ENCODE measurements at regions not wholly inside any gene's neighbourhood (a gene's known extent, or its start where the extent isn't known, plus 50 kb on each side); places are given as distances from the start of the nearest gene placed in this dataset.
A peak's percentile ranks its signal among the peaks of the same experiment; 100 is the strongest.

DNA sequence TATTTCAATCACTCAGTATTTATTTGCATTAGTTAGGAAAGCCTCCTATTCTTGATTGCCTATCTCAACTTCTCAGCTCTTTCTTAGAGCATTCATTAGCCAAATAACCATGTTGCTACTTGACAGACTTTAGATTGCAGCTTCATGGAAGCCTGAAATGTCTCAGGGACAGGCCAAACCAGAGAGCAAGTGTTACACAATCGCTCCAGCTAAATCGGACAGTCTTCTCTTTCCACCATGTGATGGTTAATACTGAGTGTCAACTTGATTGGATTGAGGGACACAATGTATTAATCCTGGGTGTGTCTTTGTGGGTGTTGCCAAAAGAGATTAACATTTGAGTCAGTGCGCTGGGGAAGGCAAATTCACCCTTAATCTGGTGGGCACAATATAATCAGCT lies 106.5 kb upstream of the DRD2 start:
- no peak for DNase-seq (ENCODE audit: low spot score)

DNA sequence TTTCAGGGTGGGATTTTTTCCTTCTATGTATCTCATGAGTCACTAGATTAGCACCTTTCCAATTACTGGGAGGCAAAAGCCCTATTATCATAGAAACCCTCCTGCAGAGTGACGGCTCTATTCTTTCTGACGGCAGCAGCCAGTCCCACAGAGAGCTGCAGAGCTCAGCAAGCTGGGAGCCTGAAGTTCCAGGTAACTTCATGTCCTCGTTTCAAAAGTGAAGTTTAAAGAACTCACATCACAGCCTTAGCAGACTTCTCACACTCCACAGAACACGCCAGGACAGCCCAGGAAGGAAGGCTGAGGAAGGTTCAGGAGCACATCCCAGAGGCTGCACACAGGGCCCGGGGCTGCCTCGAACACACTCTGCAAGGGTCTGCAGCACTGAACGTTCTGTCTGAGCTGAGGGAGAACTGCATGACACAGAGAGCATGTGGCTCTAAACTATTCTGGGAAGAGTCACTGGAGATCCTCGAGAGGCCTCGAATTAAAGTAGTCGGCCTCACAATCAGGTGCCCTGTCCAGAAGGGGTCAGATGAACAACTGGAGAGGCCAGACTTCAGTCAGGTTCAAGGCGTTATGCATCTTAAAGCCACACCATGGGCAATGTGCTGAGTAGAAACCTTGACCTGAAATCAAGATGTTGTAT lies 104.2 kb upstream of the DRD2 start:
- DNase-seq (ENCODE audit: low spot score), result no peak

DNA sequence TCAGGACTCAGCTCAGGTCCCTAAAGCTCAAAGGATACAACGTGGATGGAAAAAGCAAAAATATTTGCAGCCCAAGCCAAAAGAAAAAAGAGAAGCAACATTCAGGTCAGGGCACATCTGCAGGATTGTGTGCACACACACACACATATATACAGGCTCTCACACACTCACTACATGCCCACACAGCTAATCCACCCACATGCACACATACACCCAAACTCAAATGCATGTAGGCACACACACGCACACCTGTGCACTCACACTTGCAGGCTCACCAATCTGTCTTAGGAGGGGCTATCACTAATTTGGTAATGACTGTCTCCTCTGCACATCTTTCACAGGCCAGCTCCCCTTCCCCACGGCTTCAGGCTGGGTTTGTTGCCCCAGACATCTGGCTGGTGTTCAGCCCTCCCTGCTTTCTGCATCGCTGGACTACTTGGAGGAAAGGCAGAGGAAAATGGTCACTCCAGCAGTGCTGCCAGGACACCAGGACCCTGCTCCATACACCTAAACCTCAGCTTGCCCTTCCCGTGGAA lies 103.6 kb upstream of the DRD2 start:
- no peak for DNase-seq (ENCODE audit: low spot score)

DNA sequence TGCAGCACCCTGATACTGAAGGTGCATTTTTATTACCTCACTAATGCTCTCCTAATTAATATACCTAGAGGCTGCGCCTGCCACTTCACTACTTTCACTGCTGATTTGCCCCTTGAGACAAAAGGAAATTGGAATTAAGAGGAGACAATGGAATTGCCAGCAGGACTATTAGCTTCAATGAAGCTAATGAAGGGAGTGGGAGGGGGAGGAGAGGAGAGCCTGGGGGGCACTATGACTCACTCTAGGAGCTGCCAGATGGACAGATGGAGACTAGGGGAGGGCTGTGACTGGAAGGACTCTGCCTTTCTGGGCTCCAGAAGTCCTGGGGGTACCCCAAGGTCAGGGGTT lies 102.8 kb upstream of the DRD2 start:
- DNase-seq (ENCODE audit: low spot score), result no peak

DNA sequence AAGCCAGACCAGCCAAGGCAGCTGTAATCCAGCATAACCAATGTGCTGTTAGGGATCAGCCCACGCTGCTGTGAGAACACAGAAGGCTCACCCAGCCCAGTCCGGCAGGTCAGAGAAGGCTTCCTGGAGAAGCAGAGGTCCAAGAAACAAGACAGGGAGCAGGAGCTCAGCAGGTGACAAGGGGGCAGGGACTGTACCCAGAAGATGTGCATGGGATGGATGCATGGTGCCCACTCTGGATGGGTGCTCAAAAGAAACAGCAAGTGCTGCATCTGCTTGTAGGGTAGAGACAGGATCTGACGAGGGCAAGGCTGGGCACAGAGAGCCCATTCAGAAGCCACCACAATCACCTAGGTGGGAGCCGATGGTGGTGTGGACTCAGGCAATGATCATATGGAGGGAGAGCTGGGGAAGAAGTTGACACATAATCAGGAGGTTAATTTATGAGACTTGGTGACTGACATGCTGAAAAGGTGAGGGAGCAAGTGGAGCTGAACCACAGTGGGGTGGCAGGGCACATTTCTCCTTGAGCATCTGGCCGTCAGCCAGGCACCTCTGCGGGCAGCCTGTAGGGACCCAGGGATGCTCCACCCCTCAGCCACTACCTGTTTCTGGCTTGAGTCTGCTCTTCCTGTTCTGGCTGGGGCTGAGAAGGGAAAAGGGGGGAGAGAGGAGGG lies 102.3 kb upstream of the DRD2 start:
- DNase-seq (ENCODE audit: low spot score), result no peak

DNA sequence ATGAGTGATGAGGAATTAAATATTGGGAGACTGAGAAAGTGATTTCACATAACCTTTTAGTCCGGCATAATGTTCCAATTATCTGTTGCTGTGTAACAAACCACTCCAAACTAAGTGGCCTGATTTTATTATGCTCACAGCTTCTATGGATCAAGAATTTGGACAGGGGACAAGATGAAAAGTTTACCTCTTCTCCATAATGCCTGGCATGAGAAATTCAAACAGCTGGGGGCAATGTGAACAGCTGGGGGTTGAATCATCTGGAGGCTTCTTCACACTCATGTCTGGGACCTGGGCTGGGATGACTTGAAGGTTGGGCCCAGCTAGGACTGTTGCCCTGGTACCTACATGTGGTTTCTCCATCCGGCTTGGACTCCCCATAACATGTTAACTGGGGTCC lies 99.4 kb upstream of the DRD2 start:
- no peak for DNase-seq (ENCODE audit: low spot score)

DNA sequence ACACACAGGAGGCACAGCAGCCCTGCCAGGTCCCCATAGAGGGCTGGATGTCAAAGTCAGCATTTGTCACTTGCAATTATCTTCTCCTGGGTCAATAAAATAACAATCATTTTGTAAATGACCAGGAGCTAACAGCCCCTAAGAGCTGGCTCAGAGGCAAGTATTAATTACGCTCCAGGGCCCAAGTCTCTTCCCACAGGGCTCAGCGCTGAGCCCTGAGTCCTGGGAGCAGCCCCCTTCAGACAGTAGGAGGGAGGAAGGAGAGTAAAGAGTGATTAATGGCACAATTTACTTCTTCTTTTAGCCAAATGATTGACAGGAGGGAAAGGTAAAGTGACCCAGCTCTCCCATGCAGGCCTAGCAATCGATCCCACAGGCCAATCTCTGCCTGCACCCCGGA lies 99.0 kb upstream of the DRD2 start:
- no peak for DNase-seq (ENCODE audit: low spot score)

DNA sequence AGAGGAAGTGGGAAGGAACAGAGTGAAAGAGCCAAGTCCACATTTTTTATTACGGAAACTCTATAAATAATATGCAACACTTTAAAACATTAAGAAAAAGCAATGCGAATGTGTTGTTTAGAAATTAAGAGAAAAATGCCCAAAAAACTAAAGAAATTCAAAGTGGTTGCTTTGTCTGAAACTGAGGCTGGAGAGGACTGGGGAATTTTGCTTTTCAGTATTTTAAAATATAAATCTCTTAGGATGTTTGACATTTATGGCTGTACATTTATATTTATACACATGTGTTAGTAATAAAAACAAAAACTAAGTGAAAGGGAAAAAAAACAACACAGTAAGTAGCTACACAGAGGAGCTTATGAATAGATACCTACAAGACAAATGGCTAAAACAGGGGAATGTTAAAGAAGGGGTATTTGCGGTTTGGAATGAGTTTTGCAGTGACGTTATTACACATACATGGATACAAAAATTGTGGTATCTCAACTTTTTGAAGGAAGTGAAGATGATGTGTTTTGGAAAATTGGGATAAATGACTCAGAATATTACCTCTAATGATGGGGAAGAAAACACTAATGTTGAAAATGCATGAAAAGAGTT lies 97.0 kb upstream of the DRD2 start:
- DNase-seq (ENCODE audit: low spot score), result peak; percentile 53

DNA sequence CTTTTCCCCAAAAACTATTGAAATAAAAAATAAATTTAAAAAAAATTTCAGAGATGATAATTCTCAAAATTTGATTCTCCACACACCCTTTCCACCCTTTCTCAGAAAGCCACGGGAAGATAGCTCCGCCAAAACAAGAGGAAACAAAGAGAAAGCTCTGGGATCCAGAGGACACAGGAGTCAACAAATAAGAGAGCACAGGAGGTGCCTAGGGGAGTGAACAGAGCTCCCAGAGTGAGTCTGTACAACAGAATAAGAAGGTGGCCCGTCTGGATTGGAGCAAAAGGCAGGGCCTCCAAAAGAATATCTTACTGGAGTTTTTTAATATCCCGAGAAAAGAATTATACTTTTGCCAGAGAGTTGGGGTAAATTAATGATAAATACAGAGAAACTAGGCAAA lies 96.3 kb upstream of the DRD2 start:
- DNase-seq (ENCODE audit: low spot score), result no peak

DNA sequence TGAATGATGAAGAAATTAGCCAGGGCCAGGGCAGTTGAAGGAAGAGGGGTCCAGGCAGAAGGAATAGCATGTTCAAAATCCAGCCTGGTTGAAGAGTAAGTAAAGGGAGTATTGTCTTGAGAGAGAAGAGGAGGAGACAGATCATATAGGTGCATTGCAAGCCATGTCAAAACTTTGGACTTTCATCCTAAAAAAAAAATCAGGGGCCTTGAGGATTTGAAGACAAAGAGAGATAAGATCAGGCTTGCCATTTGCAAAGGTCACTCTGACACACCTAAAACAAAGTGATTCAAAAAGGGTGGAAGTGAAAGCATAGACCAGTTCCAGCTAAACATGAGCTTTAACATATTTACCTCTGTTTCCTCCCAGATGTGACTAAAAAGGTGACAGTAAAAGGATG lies 95.7 kb upstream of the DRD2 start:
- no peak for DNase-seq (ENCODE audit: low spot score)

DNA sequence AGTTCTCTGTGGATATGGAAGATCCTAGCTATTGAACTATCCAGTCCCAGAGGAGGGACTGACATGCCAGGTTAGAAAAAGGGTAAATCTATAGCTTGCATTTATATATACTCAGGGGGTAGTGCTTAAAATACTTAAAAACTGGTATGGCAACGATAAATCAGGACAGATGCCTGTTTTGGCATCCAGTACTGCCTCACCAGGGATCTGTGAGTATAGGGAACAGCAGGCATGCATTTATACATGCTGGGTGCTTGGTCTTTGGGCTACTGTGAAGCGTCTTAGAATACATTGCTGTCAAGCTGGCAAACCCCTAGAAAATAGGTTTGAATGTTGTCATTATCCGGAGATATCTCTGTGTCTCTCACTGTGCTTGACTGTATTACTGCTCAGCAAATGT lies 94.2 kb upstream of the DRD2 start:
- no peak for DNase-seq (ENCODE audit: low spot score)

DNA sequence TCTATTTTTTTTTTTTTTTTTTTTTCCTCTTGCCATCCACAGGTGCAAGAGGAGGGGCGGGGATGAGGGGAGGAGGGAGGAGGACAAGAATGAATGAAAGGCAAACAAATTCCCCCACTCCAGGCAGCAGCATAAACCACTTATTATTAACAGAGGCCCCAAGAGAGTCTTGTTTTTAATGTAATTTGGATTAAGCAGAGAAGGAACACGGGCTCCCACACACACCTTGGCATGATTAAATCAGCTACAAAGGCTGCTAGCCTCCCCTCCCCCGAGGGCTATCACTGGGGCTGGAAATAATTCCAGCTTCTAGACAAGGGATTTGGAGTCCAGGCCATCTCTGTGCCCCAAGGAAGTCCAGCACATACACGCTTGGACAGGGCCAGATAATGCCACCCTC lies 93.4 kb upstream of the DRD2 start:
- DNase-seq (ENCODE audit: low spot score), result no peak

DNA sequence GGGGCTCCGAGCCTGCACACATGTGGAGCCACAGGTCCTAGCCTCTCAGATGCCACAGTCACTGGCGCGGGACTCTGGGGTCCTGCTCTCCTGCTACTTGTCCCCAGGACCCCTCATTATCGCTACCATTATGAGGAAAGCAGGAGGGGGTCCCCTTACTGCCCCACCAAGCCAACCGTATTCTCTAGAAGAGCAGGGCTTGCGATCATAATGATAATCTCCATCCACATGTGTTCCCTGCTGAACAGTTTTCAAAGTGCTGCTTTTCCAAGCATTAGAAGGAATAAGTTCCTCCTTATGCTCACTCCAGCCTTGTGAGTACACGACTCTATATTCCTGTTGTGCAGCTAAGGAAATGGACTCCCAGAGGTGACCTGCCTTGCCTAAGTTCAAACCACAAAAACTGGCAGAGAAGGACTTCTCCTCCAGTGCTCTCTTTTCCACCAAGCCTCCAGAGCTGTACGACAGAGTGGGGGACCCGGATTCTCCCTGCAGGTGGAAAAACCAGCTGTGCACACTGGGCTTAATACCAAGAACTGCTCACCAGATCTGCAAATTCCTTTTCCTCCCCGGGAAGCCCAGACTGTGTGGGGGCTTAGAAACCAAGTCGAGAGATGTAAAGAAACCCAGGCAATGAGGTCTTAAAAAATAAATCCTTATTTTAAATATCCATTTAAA lies 92.8 kb upstream of the DRD2 start:
- DNase-seq (ENCODE audit: low spot score), result no peak

DNA sequence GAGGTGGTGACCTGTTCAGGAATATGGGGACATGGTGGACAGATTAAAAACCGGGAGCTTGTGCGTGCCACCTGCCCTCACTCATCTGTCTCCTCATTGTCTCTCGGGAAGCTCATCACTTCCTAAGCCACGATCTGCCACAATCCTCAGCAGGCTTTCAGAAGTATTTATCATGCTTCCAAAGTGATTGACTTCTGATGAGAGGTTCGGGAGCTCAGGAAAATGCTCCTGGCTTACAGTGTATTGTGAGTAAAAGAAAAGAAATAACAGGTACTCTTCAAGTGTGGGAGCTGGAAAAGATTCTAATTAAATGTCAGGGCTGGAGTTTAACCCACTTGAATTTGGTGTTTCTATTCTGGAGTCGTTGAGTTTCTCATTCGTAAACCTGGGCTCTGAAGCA lies 91.9 kb upstream of the DRD2 start:
- DNase-seq (ENCODE audit: low spot score), result no peak

DNA sequence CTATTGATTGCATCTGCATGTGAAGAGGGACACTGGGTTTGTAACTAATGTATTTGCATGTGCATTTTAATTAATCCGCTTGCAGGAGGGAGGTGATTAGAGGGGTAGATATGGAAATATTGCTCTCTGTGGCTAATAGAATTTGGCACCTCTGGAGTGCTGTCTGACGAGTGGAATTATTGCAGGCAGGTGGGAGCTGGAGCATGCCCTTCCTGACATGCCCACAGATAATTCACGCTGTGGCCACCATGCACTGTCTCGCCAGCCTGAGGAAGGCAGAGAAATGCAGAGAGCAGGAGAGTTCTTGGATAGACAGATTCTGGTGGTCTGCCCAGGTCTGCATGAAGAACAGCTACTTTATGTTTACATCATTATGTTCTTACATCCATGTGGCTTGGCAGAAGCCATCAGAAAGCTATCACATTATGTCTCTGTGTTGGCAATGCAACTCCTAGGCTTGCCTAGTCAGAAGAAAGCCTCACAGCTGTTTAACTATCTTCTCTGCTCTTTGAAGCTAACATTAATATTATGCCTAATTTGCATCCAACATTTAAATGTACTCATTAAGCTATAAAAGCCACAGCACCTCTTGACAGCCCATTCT lies 89.4 kb upstream of the DRD2 start:
- no peak for DNase-seq (ENCODE audit: low spot score)

DNA sequence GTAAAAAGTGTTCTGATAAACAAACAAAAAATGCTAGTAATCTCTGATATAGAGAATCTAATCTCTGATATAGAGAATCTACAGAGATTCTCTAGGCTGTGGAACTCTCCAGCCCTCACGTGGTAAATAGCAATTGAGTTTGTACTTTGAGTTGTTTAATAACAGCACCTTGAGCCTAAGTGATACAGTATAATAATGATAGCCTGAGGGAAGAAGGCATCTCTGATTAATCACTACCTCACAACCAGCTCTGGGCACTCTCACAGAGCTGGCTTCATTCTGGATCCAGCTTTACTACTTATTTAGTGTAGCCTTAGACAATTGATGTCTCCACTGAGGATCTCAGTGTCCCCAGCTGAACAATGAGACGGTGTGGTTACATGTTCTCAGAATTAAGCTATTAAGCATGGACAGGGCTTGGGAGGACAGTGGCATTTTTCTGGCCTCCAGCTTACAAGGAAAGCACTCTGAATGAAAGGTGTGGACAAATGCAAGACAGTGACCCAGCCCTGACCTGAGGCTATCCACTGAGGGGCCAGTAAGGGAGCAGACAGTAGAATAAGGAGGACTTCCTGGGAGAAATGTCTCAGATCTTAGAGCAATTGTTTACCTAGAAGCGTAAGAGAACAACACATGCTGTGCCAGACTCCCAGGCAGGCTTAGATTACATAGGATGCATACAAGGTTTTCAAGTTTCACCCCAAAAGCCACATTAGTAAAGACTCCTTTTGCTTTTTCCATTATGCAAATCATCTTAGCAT lies 88.7 kb upstream of the DRD2 start:
- DNase-seq (ENCODE audit: low spot score), result no peak

DNA sequence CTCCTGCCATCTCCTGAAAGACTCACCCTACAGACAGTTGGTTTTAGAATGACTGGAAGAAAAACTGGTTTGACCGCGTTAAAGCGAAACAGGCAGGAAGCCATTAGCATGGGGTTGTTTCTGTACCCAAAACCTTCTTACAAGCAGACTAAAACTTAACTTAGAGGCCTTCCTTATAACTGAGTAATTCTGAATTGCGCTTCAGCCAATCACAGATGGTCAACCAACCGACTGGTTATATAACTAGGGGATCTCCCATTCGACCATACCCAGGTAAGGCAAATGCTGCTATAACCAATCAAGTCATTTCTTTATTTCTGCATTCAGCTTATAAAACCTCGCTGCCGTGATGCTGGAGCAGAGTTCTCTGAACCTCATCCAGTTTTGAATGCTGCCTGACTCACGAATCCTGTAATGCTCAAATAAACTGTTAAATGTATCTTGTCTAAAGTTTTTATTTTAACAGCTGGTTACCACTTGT lies 87.8 kb upstream of the DRD2 start:
- peak; percentile 38 for DNase-seq (ENCODE audit: low spot score)

DNA sequence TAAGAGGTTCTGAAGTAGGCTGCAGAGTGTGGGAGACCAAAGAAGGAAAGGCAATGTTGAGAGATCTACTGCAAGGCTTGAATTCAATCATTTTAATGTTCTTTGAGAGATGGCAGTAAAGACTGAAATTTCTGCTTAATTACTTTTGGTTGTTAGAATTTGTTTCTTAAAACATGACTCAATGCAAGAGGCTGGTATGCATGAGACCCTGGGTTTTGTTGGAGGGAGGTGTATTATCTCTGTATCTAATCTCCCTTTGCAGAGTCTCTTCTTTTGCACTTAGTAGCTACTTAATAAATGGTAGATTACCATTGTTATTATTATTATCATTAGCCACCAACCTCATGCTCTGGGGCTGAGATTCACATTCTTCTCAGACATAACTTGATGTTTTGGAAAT lies 87.4 kb upstream of the DRD2 start:
- no peak for DNase-seq (ENCODE audit: low spot score)

DNA sequence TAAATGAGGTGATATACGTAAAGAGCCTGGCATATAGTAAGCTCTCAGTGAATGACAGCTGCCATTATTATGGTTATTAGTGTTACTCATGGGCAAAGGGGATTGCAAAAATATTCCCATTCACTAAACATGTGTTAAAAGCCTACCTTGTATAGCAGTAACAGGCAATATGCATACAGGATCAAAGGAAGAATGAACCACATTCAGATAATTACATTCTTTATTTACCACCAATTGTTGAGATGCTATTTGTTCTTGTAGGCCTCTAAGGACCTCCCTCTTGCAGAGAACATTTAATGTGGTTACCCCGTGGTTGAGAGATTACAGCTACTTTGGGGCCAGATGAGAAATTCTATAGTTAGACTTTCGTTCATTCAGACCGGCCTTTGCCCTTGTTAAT lies 82.7 kb upstream of the DRD2 start:
- no peak for DNase-seq (ENCODE audit: low spot score)

DNA sequence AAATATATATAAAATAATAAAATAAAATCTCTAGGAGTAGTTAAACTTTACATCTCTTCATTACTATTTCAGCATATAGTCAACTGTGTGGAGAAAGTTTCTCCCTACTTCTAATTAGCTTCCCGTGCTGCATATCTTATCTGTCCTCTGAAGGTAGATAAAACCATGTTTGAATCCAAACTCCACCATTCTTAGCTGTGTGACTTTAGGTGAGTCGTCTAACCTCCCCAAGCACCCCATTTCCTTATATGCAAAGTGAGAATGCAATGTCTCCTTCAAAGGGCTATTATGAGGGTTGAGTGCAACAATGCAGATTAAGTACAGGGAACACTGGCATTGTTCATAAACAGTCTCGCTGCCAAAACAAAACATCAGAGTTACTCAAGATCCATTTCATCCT lies 80.8 kb upstream of the DRD2 start:
- no peak for DNase-seq (ENCODE audit: low spot score)

DNA sequence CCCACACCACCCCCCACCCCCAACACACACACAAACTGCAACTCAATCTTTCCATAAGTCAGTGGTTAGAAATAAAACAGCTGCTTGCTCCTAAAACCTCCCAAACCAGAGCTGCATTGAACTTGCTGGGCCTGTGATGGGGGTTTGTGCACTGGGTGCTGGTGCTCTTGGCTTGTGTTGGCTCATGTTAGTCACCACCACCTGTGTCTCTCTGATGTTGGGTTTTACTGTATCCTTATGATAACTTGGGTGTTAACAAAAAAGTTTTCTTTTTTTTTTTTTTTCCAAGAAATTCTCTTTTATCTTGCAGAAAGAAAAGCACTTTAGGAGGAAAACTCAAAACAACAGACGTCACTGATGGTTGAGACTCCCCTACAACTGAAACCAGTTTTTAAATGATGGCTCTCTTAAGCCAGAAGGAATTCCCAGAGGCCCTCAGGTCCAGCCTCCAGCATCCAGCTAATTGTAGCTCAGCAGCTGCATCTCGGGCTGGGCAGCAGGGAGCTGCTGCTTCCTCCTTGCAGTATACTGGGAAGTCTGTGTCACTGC lies 79.9 kb upstream of the DRD2 start:
- peak; percentile 75 for DNase-seq (ENCODE audit: low spot score)
